K562 (cell line): ENCODE measurements at regions not wholly inside any gene's neighbourhood (a gene's known extent, or its start where the extent isn't known, plus 50 kb on each side); places are given as distances from the start of the nearest gene placed in this dataset.

ENCODE experiments used
- BRD4 ChIP-seq: fragments of 200-600 bp; sonication (generic); IDR thresholded peaks from 2 replicates; pipeline ENCODE4 v1.6.1; 2017; ENCODE audit warnings: inconsistent platforms
- GABPB1 ChIP-seq: sonication (generic); formaldehyde crosslinking; IDR thresholded peaks from 2 replicates; pipeline ENCODE4 v1.8.0; 2022; ENCODE audit warnings: mild to moderate bottlenecking, missing genetic modification reagents
- SMAD2 ChIP-seq: fragments of 150-350 bp; IDR thresholded peaks from 2 replicates; pipeline ENCODE4 v1.6.1; 2014; ENCODE audit warnings: low read depth, mild to moderate bottlenecking, low read length
- ZNF407 ChIP-seq: fragments of 450-650 bp; IDR thresholded peaks from 2 replicates; pipeline ENCODE4 v1.6.1; 2016; ENCODE audit warnings: low read depth

- TF ChIP-seq ZNF407, result no peak
- no peak for TF ChIP-seq SMAD2
- no peak for TF ChIP-seq BRD4
- no peak for TF ChIP-seq GABPB1 (CRISPR knock-in tag)
Measured at GRCh38 chr11:38884145-38884865, 2286.3 kb upstream of the RAG2 start (continued).
